ENCODE measurements at regions not wholly inside any gene's neighbourhood (a gene's known extent, or its start where the extent isn't known, plus 50 kb on each side); places are given as distances from the start of the nearest gene placed in this dataset.

GRCh38 chr17:64739316-64740058 lies 77.4 kb upstream of the SMURF2 start:
- Histone ChIP-seq H3K4me2 (ENCODE audit: low read depth, low read length) (peak overlapping the region; percentile 69), H4K20me1 (ENCODE audit: insufficient read depth, low read length) (no peaks in the 10 kb centered on the region), H3K9ac (ENCODE audit: insufficient read depth, low read depth, low read length) (peak overlapping the region; percentile 6; the same call in 1 of the 2 replicates), H3K4me1 (ENCODE audit: insufficient read depth, low read length) (peaks cover 24% of the 10 kb centered on the region), H3K9me3 (ENCODE audit: low read length) (no peaks in the 10 kb centered on the region), H3K79me2 (ENCODE audit: insufficient read depth, low read length) (no peaks in the 10 kb centered on the region), H3K36me3 (replicated peaks in 1 of 2; ENCODE audit: control insufficient read depth in 1 of 2, insufficient read depth in 2 of 2, low read length in 2 of 2) (no peaks in the 10 kb centered on the region), H3K27ac (ENCODE audit: extremely low read length, insufficient read depth, low read length) (no peak overlapping the region), H3K4me3 (replicated peaks in 1 of 3; ENCODE audit: insufficient read depth in 1 of 3, low read depth in 2 of 3, low read length in 3 of 3) (peak overlapping the region in 2 of 3 experiments; percentile 16 to 51; a peak in 4 of 6 replicates), H2AFZ (ENCODE audit: low read length) (peak overlapping the region; percentile 67), H3K27me3 (ENCODE audit: control insufficient read depth in 1 of 2, insufficient read depth in 2 of 2, low read length in 2 of 2) (no peaks in the 10 kb centered on the region)
- no TSS peak for BruUV-seq (replicated peaks)
- ATAC-seq (peak; percentile 61), DNase-seq (ENCODE audit: low spot score) (peak; percentile 25), FAIRE-seq (no peak)
- ChIA-PET POLR2A (interaction anchor here (1.1 to 1.8 kb wide), 3 partner anchors 35 to 233 kb away, joined by 3 to 8 read pairs (median 8); partner anchors contain the start of genes CEP95 and DDX5), CTCF (ENCODE audit: low intra/inter-chr PET ratio, low total read pairs) (no interaction called here)
- 8% methylated on average over 9 of the region's 9 CpGs for WGBS (ENCODE audit: low lambda C conversion rate)
- intact Hi-C loops (cut with micrococcal nuclease; ENCODE audit: unreplicated experiment) (loop anchor here (5.0 to 10.0 kb wide), 2 partner anchors 77 to 205 kb away; partner anchors contain the start of gene SMURF2), in situ Hi-C loops (cut with HindIII; ENCODE audit: extremely low pct_ligation_motif_present, low pct_unique_long_range_greater_than_20kb) (no loop called here)
- TF ChIP-seq ELF4 (CRISPR knock-in tag; IDR thresholded peaks at IDR 0.05; ENCODE audit: borderline replicate concordance): no peak
- 0 out of 2 replicates have a peak, but pooled peaks have one; percentile 12 for TF ChIP-seq FOXA3 (CRISPR knock-in tag; IDR thresholded peaks at IDR 0.05)
- no peak for TF ChIP-seq SP4 (CRISPR knock-in tag; IDR thresholded peaks at IDR 0.05)
- no peak for TF ChIP-seq CBX5 (CRISPR knock-in tag; IDR thresholded peaks at IDR 0.05; ENCODE audit: borderline replicate concordance)
- peak; percentile 84 for TF ChIP-seq ZMYM3 (CRISPR knock-in tag; IDR thresholded peaks at IDR 0.05)
- TF ChIP-seq TBX2 (CRISPR knock-in tag; IDR thresholded peaks at IDR 0.05; ENCODE audit: borderline replicate concordance): peak; percentile 56; the same call in 1 of the 2 replicates
- no peak for TF ChIP-seq BORCS8-MEF2B (CRISPR knock-in tag; IDR thresholded peaks at IDR 0.05)
- TF ChIP-seq SMARCE1 (IDR thresholded peaks at IDR 0.05; ENCODE audit: borderline replicate concordance): no peak
- 0 out of 2 replicates have a peak, but pooled peaks have one; percentile 29 for TF ChIP-seq ELF3 (CRISPR knock-in tag; IDR thresholded peaks at IDR 0.05)
- TF ChIP-seq ZNF646 (CRISPR knock-in tag; IDR thresholded peaks at IDR 0.05): peak; percentile 72; the same call in 1 of the 2 replicates
- no peak for TF ChIP-seq CHCHD3 (CRISPR knock-in tag; IDR thresholded peaks at IDR 0.05)
- peak; percentile 16; the same call in 1 of the 2 replicates for TF ChIP-seq RXRB (CRISPR knock-in tag; IDR thresholded peaks at IDR 0.05; ENCODE audit: borderline replicate concordance)
- peak; percentile 42; the same call in 1 of the 2 replicates for TF ChIP-seq JUND (CRISPR knock-in tag; IDR thresholded peaks at IDR 0.05)
- TF ChIP-seq FOXP1 (IDR thresholded peaks at IDR 0.05): 0 out of 2 replicates have a peak, but pooled peaks have one; percentile 9
- TF ChIP-seq FOXP1 (CRISPR knock-in tag; IDR thresholded peaks at IDR 0.05): peak; percentile 52; the same call in 1 of the 2 replicates
- TF ChIP-seq MTF2 (CRISPR knock-in tag; IDR thresholded peaks at IDR 0.05; ENCODE audit: borderline replicate concordance): no peak
- TF ChIP-seq GATAD2A (CRISPR knock-in tag; IDR thresholded peaks at IDR 0.05): peak; percentile 54
- TF ChIP-seq ERF (CRISPR knock-in tag; IDR thresholded peaks at IDR 0.05): peak; percentile 38; the same call in 1 of the 2 replicates
- TF ChIP-seq SUZ12 (IDR thresholded peaks at IDR 0.05; ENCODE audit: low read depth, low read length): no peak
- TF ChIP-seq NFE2 (CRISPR knock-in tag; IDR thresholded peaks at IDR 0.05): no peak

Data from HepG2 (cell line).